A549 (cell line): ENCODE measurements at regions not wholly inside any gene's neighbourhood (a gene's known extent, or its start where the extent isn't known, plus 50 kb on each side); places are given as distances from the start of the nearest gene placed in this dataset.

Experiments used
- ATAC-seq, 2 experiments: fragments of 200-7000 bp in 1 of 2; fragments of >200 bp in 1 of 2; cut with Nextera tagmentation in 1 of 2; cut with Tn5 transposase in 1 of 2; 3 replicates each; pipeline versions ENCODE4 v1.8.0 to v1.9.1; 2018 to 2020; ENCODE audit warnings: mild to moderate bottlenecking in 1 of 2, moderate library complexity in 1 of 2
- CTCF ChIA-PET: fragments of 300-600 bp; sonication (Branson Sonifier 250); formaldehyde crosslinking; extraction: SDS; loops from one replicate; lab custom pipeline; 2021; ENCODE audit warnings: antibody characterized with exemption, inconsistent platforms; lab: Yijun Ruan, JAX
- POLR2A ChIA-PET: fragments of 350-600 bp; formaldehyde crosslinking; extraction: SDS; loops from one replicate; lab custom pipeline; 2021; ENCODE audit warnings: antibody characterized with exemption, inconsistent platforms; lab: Yijun Ruan, JAX
- DNase-seq, 2 experiments: peaks; one replicate each; pipeline versions ENCODE4 v3.0.0 to v3.0.0-alpha.2; 2011 to 2016; ENCODE audit warnings: low read depth in 1 of 2, low spot score in 1 of 2
- FAIRE-seq: peaks from 2 replicates; lab custom pipeline; 2011; peaks lifted over from hg19 to GRCh38; lab: Jason Lieb, UNC
- H3K27ac ChIP-seq, 2 experiments: fragments of >200 bp; sonication (Bioruptor Twin); formaldehyde crosslinking; 3 replicates each; pipeline ENCODE4 v1.5.1; 2016 to 2017
- H3K4me1 ChIP-seq: fragments of >200 bp; sonication (Bioruptor Twin); formaldehyde crosslinking; 3 replicates; pipeline ENCODE4 v1.6.1; 2016
- H3K4me2 ChIP-seq: fragments of >200 bp; sonication (Bioruptor Twin); formaldehyde crosslinking; 3 replicates; pipeline ENCODE4 v1.6.1; 2016
- H3K4me3 ChIP-seq: fragments of >200 bp; sonication (Bioruptor Twin); formaldehyde crosslinking; 3 replicates; pipeline ENCODE4 v1.5.1; 2016
- H3K9me3 ChIP-seq: fragments of >200 bp; sonication (Bioruptor Twin); formaldehyde crosslinking; 3 replicates; pipeline ENCODE4 v1.6.1; 2016
- BCL3 ChIP-seq: fragments of >200 bp; sonication (Bioruptor Twin); formaldehyde crosslinking; IDR thresholded peaks from 3 replicates; pipeline ENCODE4 v1.6.1; 2016
- CBX2 ChIP-seq: fragments of 200-600 bp; sonication (generic); IDR thresholded peaks from 2 replicates; pipeline ENCODE4 v1.6.1; 2016; ENCODE audit warnings: low read depth, mild to moderate bottlenecking, borderline replicate concordance
- CHD2 ChIP-seq: fragments of 150-350 bp; IDR thresholded peaks from 2 replicates; pipeline ENCODE4 v1.6.1; 2014; ENCODE audit warnings: low read length; ENCODE audit not compliant: partially characterized antibody
- ELK1 ChIP-seq: fragments of 150-350 bp; IDR thresholded peaks from 2 replicates; pipeline ENCODE4 v1.6.1; 2014; ENCODE audit warnings: low read depth, mild to moderate bottlenecking, low read length
- EP300 ChIP-seq, 2 experiments: fragments of >200 bp; sonication (Bioruptor Twin); formaldehyde crosslinking; IDR thresholded peaks; 2 replicates in 1 of 2; 3 replicates in 1 of 2; pipeline ENCODE4 v1.6.1; 2016 to 2017
- FOXS1 ChIP-seq: fragments of 250-450 bp; sonication (Bioruptor Pico); IDR thresholded peaks from 2 replicates; pipeline ENCODE4 v1.5.0; 2020; ENCODE audit warnings: mild to moderate bottlenecking, moderate library complexity
- HES2 ChIP-seq: fragments of >200 bp; sonication (Bioruptor Twin); formaldehyde crosslinking; IDR thresholded peaks from 2 replicates; pipeline ENCODE4 v1.6.1; 2016
- HOXA7 ChIP-seq: fragments of 250-450 bp; sonication (Bioruptor Pico); IDR thresholded peaks from 2 replicates; pipeline ENCODE4 v1.5.0; 2020; ENCODE audit warnings: mild to moderate bottlenecking, moderate library complexity
- NPAS2 ChIP-seq: fragments of 250-450 bp; sonication (Bioruptor Pico); IDR thresholded peaks from 2 replicates; pipeline ENCODE4 v1.8.0; 2022; ENCODE audit warnings: mild to moderate bottlenecking, moderate library complexity, borderline replicate concordance
- POLR2AphosphoS2 ChIP-seq: conservative IDR thresholded peaks from 2 replicates; pipeline ENCODE4 v1.6.1; 2012; ENCODE audit warnings: low read length, improper control_type of control experiment, inconsistent platforms
- RAD21 ChIP-seq, 2 experiments: fragments of >200 bp in 1 of 2; sonication (Bioruptor Twin) in 1 of 2; formaldehyde crosslinking in 1 of 2; IDR thresholded peaks in 1 of 2; conservative IDR thresholded peaks in 1 of 2; 2 replicates in 1 of 2; 3 replicates in 1 of 2; pipeline ENCODE4 v1.6.1; 2012 to 2018; ENCODE audit warnings: inconsistent platforms in 1 of 2
- RCOR1 ChIP-seq: fragments of 150-350 bp; IDR thresholded peaks from 2 replicates; pipeline ENCODE4 v1.6.1; 2014; ENCODE audit warnings: antibody characterized with exemption, low read length, low read depth
- RFX5 ChIP-seq: fragments of 450-650 bp; IDR thresholded peaks from 2 replicates; pipeline ENCODE4 v1.7.1; 2014; ENCODE audit warnings: antibody characterized with exemption, mild to moderate bottlenecking, moderate library complexity
- RNF2 ChIP-seq: fragments of 200-600 bp; sonication (generic); IDR thresholded peaks from 2 replicates; pipeline ENCODE4 v1.6.1; 2016; ENCODE audit warnings: low read depth, mild to moderate bottlenecking, antibody characterized with exemption, moderate library complexity, borderline replicate concordance
- TFCP2L1 ChIP-seq: fragments of 250-450 bp; sonication (Bioruptor Pico); IDR thresholded peaks from 2 replicates; pipeline ENCODE4 v1.5.0; 2021; ENCODE audit warnings: mild to moderate bottlenecking
- ZSCAN20 ChIP-seq: fragments of 250-450 bp; sonication (Bioruptor Pico); IDR thresholded peaks from 2 replicates; pipeline ENCODE4 v1.8.0; 2022; ENCODE audit warnings: mild to moderate bottlenecking, moderate library complexity
- WGBS: methylation state at CpG from one replicate; pipeline ENCODE4 v1.1.6; 2017; ENCODE audit errors: missing lambda C conversion rate; 5-methylcytosine and 5-hydroxymethylcytosine counted together
- TF ChIP-seq, protein P1 (sequence below): fragments of 250-450 bp; sonication (Bioruptor Pico); IDR thresholded peaks from 2 replicates; pipeline ENCODE4 v1.5.0; 2021; ENCODE audit warnings: mild to moderate bottlenecking, moderate library complexity, borderline replicate concordance
- TF ChIP-seq, protein P2 (sequence below): fragments of 250-450 bp; sonication (Bioruptor Pico); IDR thresholded peaks from 2 replicates; pipeline ENCODE4 v1.5.0; 2020; ENCODE audit warnings: low read depth, mild to moderate bottlenecking, moderate library complexity

- TF ChIP-seq, protein P1, sequence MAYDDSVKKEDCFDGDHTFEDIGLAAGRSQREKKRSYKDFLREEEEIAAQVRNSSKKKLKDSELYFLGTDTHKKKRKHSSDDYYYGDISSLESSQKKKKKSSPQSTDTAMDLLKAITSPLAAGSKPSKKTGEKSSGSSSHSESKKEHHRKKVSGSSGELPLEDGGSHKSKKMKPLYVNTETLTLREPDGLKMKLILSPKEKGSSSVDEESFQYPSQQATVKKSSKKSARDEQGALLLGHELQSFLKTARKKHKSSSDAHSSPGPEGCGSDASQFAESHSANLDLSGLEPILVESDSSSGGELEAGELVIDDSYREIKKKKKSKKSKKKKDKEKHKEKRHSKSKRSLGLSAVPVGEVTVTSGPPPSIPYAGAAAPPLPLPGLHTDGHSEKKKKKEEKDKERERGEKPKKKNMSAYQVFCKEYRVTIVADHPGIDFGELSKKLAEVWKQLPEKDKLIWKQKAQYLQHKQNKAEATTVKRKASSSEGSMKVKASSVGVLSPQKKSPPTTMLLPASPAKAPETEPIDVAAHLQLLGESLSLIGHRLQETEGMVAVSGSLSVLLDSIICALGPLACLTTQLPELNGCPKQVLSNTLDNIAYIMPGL (CRISPR knock-in tag): no peak
- TF ChIP-seq HES2 (no peak), POLR2AphosphoS2 (no peak), ZSCAN20 (CRISPR knock-in tag) (no peak), HOXA7 (CRISPR knock-in tag) (no peak), RNF2 (no peak)
Measured at GRCh38 chr7:52154382-52154781, 837.8 kb upstream of the COBL start (continued).

GRCh38 chr7:52151559-52151958 is 835.0 kb upstream of the COBL start:
- H3K4me1 ChIP-seq: no peaks in the 10 kb centered on the region
- no peak for FAIRE-seq
- CTCF ChIA-PET: no interaction called here

DNA sequence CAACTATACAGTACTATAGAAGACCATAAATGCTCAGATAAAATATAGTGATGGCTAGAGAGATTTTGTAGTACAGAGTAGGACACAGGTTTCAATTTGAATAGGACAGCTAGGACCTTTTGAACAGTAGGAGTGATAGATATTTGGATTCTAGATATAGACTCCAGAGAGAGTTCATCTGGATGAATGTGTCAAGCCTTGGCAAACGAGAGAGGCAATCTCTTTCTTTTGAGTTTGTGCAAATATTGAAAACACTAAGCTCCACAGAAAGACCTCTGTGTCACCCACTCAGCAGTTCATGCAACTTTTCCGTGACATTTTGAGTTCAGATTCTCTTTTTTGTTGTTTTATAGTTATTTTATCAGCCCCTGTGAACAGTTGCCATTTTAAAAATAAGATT is 834.3 kb upstream of the COBL start:
- Histone ChIP-seq H3K27ac (no peak overlapping the region), H3K4me2 (no peak overlapping the region), H3K4me3 (no peak overlapping the region), H3K4me1 (no peaks in the 10 kb centered on the region), H3K9me3 (no peaks in the 10 kb centered on the region)
- WGBS: 0% methylated on average over 2 of the region's 2 CpGs
- ATAC-seq (no peak), DNase-seq (no peak), FAIRE-seq (no peak)
- no peak for TF ChIP-seq CHD2
- ChIA-PET POLR2A (no interaction called here), CTCF (no interaction called here)

More at GRCh38 chr7:52151559-52151958, 835.0 kb upstream of the COBL start:
- ATAC-seq (no peak), DNase-seq (no peak)
- WGBS: 0% methylated on average over 1 of the region's 1 CpG
- POLR2A ChIA-PET: no interaction called here
- H3K4me3 ChIP-seq: no peak overlapping the region
- H3K4me2 ChIP-seq: no peak overlapping the region
- no peak for TF ChIP-seq ELK1
- TF ChIP-seq, protein P2, sequence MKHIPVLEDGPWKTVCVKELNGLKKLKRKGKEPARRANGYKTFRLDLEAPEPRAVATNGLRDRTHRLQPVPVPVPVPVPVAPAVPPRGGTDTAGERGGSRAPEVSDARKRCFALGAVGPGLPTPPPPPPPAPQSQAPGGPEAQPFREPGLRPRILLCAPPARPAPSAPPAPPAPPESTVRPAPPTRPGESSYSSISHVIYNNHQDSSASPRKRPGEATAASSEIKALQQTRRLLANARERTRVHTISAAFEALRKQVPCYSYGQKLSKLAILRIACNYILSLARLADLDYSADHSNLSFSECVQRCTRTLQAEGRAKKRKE (CRISPR knock-in tag): no peak
- no peak for TF ChIP-seq FOXS1 (CRISPR knock-in tag)
- TF ChIP-seq HES2: no peak
- TF ChIP-seq TFCP2L1 (CRISPR knock-in tag): no peak
- TF ChIP-seq EP300 (IDR thresholded peaks at IDR 0.05): no peak
- no peak for TF ChIP-seq RFX5
- no peak for TF ChIP-seq NPAS2 (CRISPR knock-in tag)
- TF ChIP-seq RAD21 (conservative IDR thresholded peaks at IDR 0.05 in 1 of 2, IDR thresholded peaks at IDR 0.05 in 1 of 2): no peak
- no peak for TF ChIP-seq BCL3
- TF ChIP-seq RCOR1: no peak
- TF ChIP-seq CBX2: no peak
- no peaks in the 10 kb centered on the region for H3K9me3 ChIP-seq
- H3K27ac ChIP-seq: no peak overlapping the region
